H9 (cell line): ENCODE measurements at regions not wholly inside any gene's neighbourhood (a gene's known extent, or its start where the extent isn't known, plus 50 kb on each side); places are given as distances from the start of the nearest gene placed in this dataset.

Experiments used
- DNase-seq: peaks from one replicate; pipeline ENCODE4 v3.0.0-alpha.2; 2017
- H2AFZ ChIP-seq: one replicate; pipeline ENCODE4 v1.6.1; 2013; ENCODE audit warnings: mild to moderate bottlenecking, low read length, control low read depth, moderate library complexity
- H2AK5ac ChIP-seq: 2 replicates; pipeline ENCODE4 v1.6.1; 2013; ENCODE audit warnings: low read length, control low read depth, mixed read lengths; ENCODE audit not compliant: insufficient read length
- H2BK120ac ChIP-seq: one replicate; pipeline ENCODE4 v1.6.1; 2013; ENCODE audit warnings: low read depth, mild to moderate bottlenecking, low read length, control low read depth, inconsistent platforms; ENCODE audit not compliant: poor library complexity, severe bottlenecking
- H2BK12ac ChIP-seq: 2 replicates; pipeline ENCODE4 v1.6.1; 2013; ENCODE audit warnings: low read length, control low read depth, mixed read lengths, low read depth; ENCODE audit not compliant: insufficient read length
- H2BK15ac ChIP-seq: 2 replicates; pipeline ENCODE4 v1.6.1; 2013; ENCODE audit warnings: low read depth, low read length, control low read depth
- H2BK20ac ChIP-seq: one replicate; pipeline ENCODE4 v1.6.1; 2013; ENCODE audit warnings: low read depth, mild to moderate bottlenecking, low read length, control low read depth, inconsistent platforms; ENCODE audit not compliant: poor library complexity, severe bottlenecking
- H2BK5ac ChIP-seq: 2 replicates; pipeline ENCODE4 v1.6.1; 2013; ENCODE audit warnings: low read length, control low read depth, mixed read lengths; ENCODE audit not compliant: insufficient read length
- H3K14ac ChIP-seq: 2 replicates; pipeline ENCODE4 v1.6.1; 2013; ENCODE audit warnings: low read length, control low read depth; ENCODE audit not compliant: insufficient read depth
- H3K18ac ChIP-seq: 2 replicates; pipeline ENCODE4 v1.6.1; 2013; ENCODE audit warnings: low read depth, mild to moderate bottlenecking, mixed read lengths, low read length, control low read depth; ENCODE audit not compliant: insufficient read length
- H3K23ac ChIP-seq: 2 replicates; pipeline ENCODE4 v1.6.1; 2013; ENCODE audit warnings: low read length, control low read depth, mixed read lengths, low read depth; ENCODE audit not compliant: insufficient read length
- H3K23me2 ChIP-seq: 2 replicates; pipeline ENCODE4 v1.6.1; 2013; ENCODE audit warnings: low read depth, mild to moderate bottlenecking, mixed read lengths, low read length, control low read depth; ENCODE audit not compliant: insufficient read length, poor library complexity, severe bottlenecking
- H3K27ac ChIP-seq: 2 replicates; pipeline ENCODE4 v1.5.1; 2013; ENCODE audit warnings: low read length, control low read depth, mixed read lengths, low read depth; ENCODE audit not compliant: insufficient read length
- H3K27me3 ChIP-seq: 2 replicates; pipeline ENCODE4 v1.6.1; 2013; ENCODE audit warnings: low read length, control low read depth, inconsistent platforms; ENCODE audit not compliant: insufficient read depth
- H3K4ac ChIP-seq: 2 replicates; pipeline ENCODE4 v1.6.1; 2013; ENCODE audit warnings: low read depth, mild to moderate bottlenecking, control low read depth, inconsistent platforms, low read length, moderate library complexity
- H3K4me1 ChIP-seq: 2 replicates; pipeline ENCODE4 v1.6.1; 2013; ENCODE audit warnings: low read length, control low read depth, inconsistent platforms; ENCODE audit not compliant: insufficient read depth
- H3K4me2 ChIP-seq: 2 replicates; pipeline ENCODE4 v1.6.1; 2013; ENCODE audit warnings: low read length, control low read depth, mixed read lengths; ENCODE audit not compliant: insufficient read length, insufficient read depth
- H3K56ac ChIP-seq: 2 replicates; pipeline ENCODE4 v1.6.1; 2013; ENCODE audit warnings: low read depth, mild to moderate bottlenecking, mixed read lengths, low read length, control low read depth; ENCODE audit not compliant: insufficient read length
- H3K79me1 ChIP-seq: 2 replicates; pipeline ENCODE4 v1.6.1; 2013; ENCODE audit warnings: low read depth, mild to moderate bottlenecking, moderate library complexity, low read length, control low read depth, inconsistent platforms; ENCODE audit not compliant: insufficient read depth, poor library complexity, severe bottlenecking
- H3K79me2 ChIP-seq: 2 replicates; pipeline ENCODE4 v1.6.1; 2013; ENCODE audit warnings: low read length, control low read depth, inconsistent platforms; ENCODE audit not compliant: insufficient read depth
- H3K9ac ChIP-seq: 2 replicates; pipeline ENCODE4 v1.6.1; 2013; ENCODE audit warnings: low read length, control low read depth, mixed read lengths; ENCODE audit not compliant: insufficient read length; ENCODE audit errors: extremely low read depth
- H3K9me3 ChIP-seq: one replicate; pipeline ENCODE4 v1.6.1; 2013; ENCODE audit warnings: low read depth, low read length, inconsistent platforms; ENCODE audit not compliant: control insufficient read depth
- H3T11ph ChIP-seq: one replicate; pipeline ENCODE4 v1.6.1; 2013; ENCODE audit warnings: mild to moderate bottlenecking, low read length, control low read depth, inconsistent platforms
- H4K20me1 ChIP-seq: one replicate; pipeline ENCODE4 v1.6.1; 2013; ENCODE audit not compliant: control insufficient read depth, insufficient read length, insufficient read depth
- H4K5ac ChIP-seq: 2 replicates; pipeline ENCODE4 v1.6.1; 2013; ENCODE audit warnings: low read depth, mild to moderate bottlenecking, mixed read lengths, low read length, control low read depth; ENCODE audit not compliant: insufficient read length
- H4K8ac ChIP-seq: replicated peaks from 2 replicates; pipeline ENCODE4 v1.6.1; 2013; ENCODE audit warnings: low read length, control low read depth, mixed read lengths, low read depth; ENCODE audit not compliant: insufficient read length
- H4K91ac ChIP-seq: 2 replicates; pipeline ENCODE4 v1.6.1; 2013; ENCODE audit warnings: low read depth, mild to moderate bottlenecking, moderate library complexity, mixed read lengths, low read length, control low read depth; ENCODE audit not compliant: insufficient read length
- H3K27ac Mint-ChIP-seq, 3 experiments: 2 replicates in 2 of 3; 3 replicates in 1 of 3; pipeline ENCODE4 v1.8.0; 2020 to 2021; ENCODE audit warnings: mixed read lengths in 3 of 3, mild to moderate bottlenecking in 1 of 3, moderate library complexity in 1 of 3
- H3K27me3 Mint-ChIP-seq: 2 replicates; pipeline ENCODE4 v1.8.0; 2021; ENCODE audit warnings: low read depth, mild to moderate bottlenecking, moderate library complexity, mixed read lengths
- H3K36me3 Mint-ChIP-seq, 3 experiments: 2 replicates in 2 of 3; 3 replicates in 1 of 3; pipeline ENCODE4 v1.8.0; 2020 to 2021; ENCODE audit warnings: low read depth in 3 of 3, mixed read lengths in 3 of 3; ENCODE audit not compliant: insufficient read depth in 1 of 3
- H3K4me1 Mint-ChIP-seq, 2 experiments: 2 replicates each; pipeline ENCODE4 v1.8.0; 2020; ENCODE audit warnings: mixed read lengths in 2 of 2
- H3K4me3 Mint-ChIP-seq, 2 experiments: 2 replicates in 1 of 2; 3 replicates in 1 of 2; pipeline ENCODE4 v1.8.0; 2020 to 2021; ENCODE audit warnings: mild to moderate bottlenecking in 2 of 2, mixed read lengths in 2 of 2, moderate library complexity in 1 of 2
- H3K9me3 Mint-ChIP-seq, 2 experiments: 2 replicates in 1 of 2; 3 replicates in 1 of 2; pipeline ENCODE4 v1.8.0; 2020; ENCODE audit warnings: mild to moderate bottlenecking in 2 of 2, mixed read lengths in 2 of 2, moderate library complexity in 1 of 2
- CTCF ChIP-seq: fragments of 200-600 bp; sonication (generic); conservative IDR thresholded peaks from 3 replicates; pipeline ENCODE4 v1.8.0; 2021; ENCODE audit warnings: antibody characterized with exemption, mild to moderate bottlenecking
- whole genome bisulfite sequencing: extraction: QIAGEN DNeasy Blood & Tissue Kit; methylation state at CpG from one replicate; pipeline ENCODE4 v1.1.7; 2013; ENCODE audit warnings: missing lambda C conversion rate, low lambda C conversion rate, mixed read lengths; ENCODE audit not compliant: insufficient read length; ENCODE audit errors: extremely low coverage; 5-methylcytosine and 5-hydroxymethylcytosine counted together

GRCh38 chr6:147716434-147716833 lies 207.9 kb downstream of the SAMD5 start:
- peaks cover 4% of the 10 kb centered on the region in 2 experiments for H3K4me1 Mint-ChIP-seq
- H3K36me3 Mint-ChIP-seq, result no peaks in the 10 kb centered on the region
- Histone ChIP-seq H3K23me2 (no peaks in the 10 kb centered on the region), H3K4me2 (no peak overlapping the region), H2AFZ (no peak overlapping the region), H3K4me1 (no peaks in the 10 kb centered on the region), H3K79me2 (no peaks in the 10 kb centered on the region), H3K27ac (no peak overlapping the region), H3K4ac (no peak overlapping the region), H2BK5ac (no peak overlapping the region), H3K56ac (no peak overlapping the region), H3K18ac (no peak overlapping the region), H3K9me3 (no peaks in the 10 kb centered on the region), H3T11ph (no peak overlapping the region), H3K14ac (no peak overlapping the region), H2BK15ac (no peak overlapping the region), H2BK20ac (no peak overlapping the region), H4K8ac (no peak overlapping the region), H2BK120ac (no peak overlapping the region), H3K9ac (no peak overlapping the region), H3K27me3 (no peaks in the 10 kb centered on the region), H3K79me1 (no peaks in the 10 kb centered on the region), H4K91ac (no peak overlapping the region), H4K20me1 (no peaks in the 10 kb centered on the region), H2AK5ac (no peak overlapping the region), H4K5ac (no peak overlapping the region), H3K23ac (no peak overlapping the region), H2BK12ac (no peak overlapping the region)
- WGBS, result no CpG with 5 or more reads among the region's 4 CpGs
- H3K4me3 Mint-ChIP-seq, result no peak overlapping the region
- H3K27ac Mint-ChIP-seq, result no peak overlapping the region
- TF ChIP-seq CTCF, result no peak
- peaks cover 4 to 6% of the 10 kb centered on the region in 2 experiments; a peak in 4 of 5 replicates for H3K9me3 Mint-ChIP-seq
- DNase-seq, result no peak
- 0 out of 2 replicates have a peak, but pooled peaks cover 3% of the 10 kb centered on the region for H3K27me3 Mint-ChIP-seq
